ENCODE measurements at regions not wholly inside any gene's neighbourhood (a gene's known extent, or its start where the extent isn't known, plus 50 kb on each side); places are given as distances from the start of the nearest gene placed in this dataset.

DNA sequence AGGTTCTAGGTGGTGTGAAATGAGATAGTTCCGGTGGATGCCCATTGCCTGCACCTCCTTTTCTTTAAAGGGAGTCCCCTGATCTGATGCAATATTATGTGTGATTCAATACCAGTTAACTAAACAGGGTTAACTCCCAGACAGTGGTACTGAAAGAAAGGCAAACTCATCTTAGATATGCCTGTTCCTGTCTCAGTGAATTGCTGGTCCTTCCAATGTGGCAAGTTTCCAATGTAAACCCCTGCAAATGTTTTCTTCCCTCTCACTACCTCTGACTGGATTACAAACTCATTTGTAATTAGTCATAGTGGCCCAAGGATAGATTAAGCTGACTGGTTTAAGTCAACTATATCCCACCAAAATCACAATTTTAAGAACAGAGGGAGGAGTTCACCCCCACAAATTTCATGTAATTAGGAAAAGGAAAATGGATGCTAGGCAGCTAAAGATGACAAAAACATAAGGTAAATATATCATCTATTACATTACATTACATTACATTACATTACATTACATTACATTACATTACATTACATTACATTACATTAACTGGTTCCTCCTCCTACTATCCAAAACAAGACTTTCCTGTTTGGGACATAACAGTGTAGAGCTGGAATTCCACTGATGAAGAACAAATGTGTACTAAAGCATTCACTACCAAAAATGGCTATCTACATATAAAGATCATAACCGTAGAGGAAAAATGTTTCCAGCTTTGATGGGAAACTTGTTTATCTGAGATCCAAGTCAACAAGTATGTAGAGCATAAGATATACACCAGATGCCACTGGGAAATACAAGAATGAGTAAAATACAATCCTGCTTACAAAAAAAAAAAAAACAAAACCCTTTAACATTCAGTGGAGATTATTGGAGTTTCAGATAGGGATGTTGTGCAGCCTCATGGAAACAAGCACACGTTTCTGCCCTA lies 121.5 kb upstream of the SNX2 start (continued):
- TF ChIP-seq, protein P1, sequence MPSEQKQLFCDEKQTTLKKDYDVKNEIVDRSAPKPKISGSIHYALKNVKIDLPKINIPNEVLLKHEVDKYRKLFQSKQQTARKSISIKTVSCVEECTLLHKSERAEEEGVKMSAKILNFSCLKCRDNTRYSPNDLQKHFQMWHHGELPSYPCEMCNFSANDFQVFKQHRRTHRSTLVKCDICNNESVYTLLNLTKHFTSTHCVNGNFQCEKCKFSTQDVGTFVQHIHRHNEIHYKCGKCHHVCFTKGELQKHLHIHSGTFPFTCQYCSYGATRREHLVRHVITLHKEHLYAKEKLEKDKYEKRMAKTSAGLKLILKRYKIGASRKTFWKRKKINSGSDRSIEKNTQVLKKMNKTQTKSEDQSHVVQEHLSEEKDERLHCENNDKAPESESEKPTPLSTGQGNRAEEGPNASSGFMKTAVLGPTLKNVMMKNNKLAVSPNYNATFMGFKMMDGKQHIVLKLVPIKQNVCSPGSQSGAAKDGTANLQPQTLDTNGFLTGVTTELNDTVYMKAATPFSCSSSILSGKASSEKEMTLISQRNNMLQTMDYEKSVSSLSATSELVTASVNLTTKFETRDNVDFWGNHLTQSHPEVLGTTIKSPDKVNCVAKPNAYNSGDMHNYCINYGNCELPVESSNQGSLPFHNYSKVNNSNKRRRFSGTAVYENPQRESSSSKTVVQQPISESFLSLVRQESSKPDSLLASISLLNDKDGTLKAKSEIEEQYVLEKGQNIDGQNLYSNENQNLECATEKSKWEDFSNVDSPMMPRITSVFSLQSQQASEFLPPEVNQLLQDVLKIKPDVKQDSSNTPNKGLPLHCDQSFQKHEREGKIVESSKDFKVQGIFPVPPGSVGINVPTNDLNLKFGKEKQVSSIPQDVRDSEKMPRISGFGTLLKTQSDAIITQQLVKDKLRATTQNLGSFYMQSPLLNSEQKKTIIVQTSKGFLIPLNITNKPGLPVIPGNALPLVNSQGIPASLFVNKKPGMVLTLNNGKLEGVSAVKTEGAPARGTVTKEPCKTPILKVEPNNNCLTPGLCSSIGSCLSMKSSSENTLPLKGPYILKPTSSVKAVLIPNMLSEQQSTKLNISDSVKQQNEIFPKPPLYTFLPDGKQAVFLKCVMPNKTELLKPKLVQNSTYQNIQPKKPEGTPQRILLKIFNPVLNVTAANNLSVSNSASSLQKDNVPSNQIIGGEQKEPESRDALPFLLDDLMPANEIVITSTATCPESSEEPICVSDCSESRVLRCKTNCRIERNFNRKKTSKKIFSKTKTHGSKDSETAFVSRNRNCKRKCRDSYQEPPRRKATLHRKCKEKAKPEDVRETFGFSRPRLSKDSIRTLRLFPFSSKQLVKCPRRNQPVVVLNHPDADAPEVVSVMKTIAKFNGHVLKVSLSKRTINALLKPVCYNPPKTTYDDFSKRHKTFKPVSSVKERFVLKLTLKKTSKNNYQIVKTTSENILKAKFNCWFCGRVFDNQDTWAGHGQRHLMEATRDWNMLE (tag by site-specific recombination; conservative IDR thresholded peaks at IDR 0.05; ENCODE audit: low read depth): 0 out of 2 replicates have a peak, but pooled peaks have one; percentile 22
- TF ChIP-seq ZNF692 (tag by site-specific recombination; IDR thresholded peaks at IDR 0.05) (peak; percentile 39; the same call in 1 of the 2 replicates), ZNF335 (tag by site-specific recombination; conservative IDR thresholded peaks at IDR 0.05) (peak; percentile 58), ZBTB17 (tag by site-specific recombination; IDR thresholded peaks at IDR 0.05) (peak; percentile 68), ZNF394 (tag by site-specific recombination; IDR thresholded peaks at IDR 0.05; ENCODE audit: borderline replicate concordance) (no peak), HIC1 (tag by site-specific recombination; IDR thresholded peaks at IDR 0.05) (no peak), PRDM10 (tag by site-specific recombination; IDR thresholded peaks at IDR 0.05) (peak; percentile 71), HOXD13 (CRISPR knock-in tag; IDR thresholded peaks at IDR 0.05; ENCODE audit: borderline replicate concordance) (no peak), ZNF629 (tag by site-specific recombination; IDR thresholded peaks at IDR 0.05) (no peak; the same call in 1 of the 2 replicates), TRIM28 (IDR thresholded peaks at IDR 0.05; ENCODE audit: borderline replicate concordance, low read length) (peak; percentile 71; the same call in 1 of the 2 replicates), ZNF223 (tag by site-specific recombination; IDR thresholded peaks at IDR 0.05) (peak; percentile 97), ZNF513 (tag by site-specific recombination; IDR thresholded peaks at IDR 0.05) (0 out of 2 replicates have a peak, but pooled peaks have one; percentile 4), ZNF530 (tag by site-specific recombination; IDR thresholded peaks at IDR 0.05; ENCODE audit: low read depth) (no peak), ZEB2 (tag by site-specific recombination; IDR thresholded peaks at IDR 0.05) (peak; percentile 52; the same call in 1 of the 2 replicates), ZFP3 (tag by site-specific recombination; IDR thresholded peaks at IDR 0.05; ENCODE audit: low read depth) (no peak), ZNF776 (tag by site-specific recombination; IDR thresholded peaks at IDR 0.05; ENCODE audit: borderline replicate concordance) (no peak), WT1 (tag by site-specific recombination; IDR thresholded peaks at IDR 0.05) (peak; percentile 93)
- TF ChIP-seq, protein P2, sequence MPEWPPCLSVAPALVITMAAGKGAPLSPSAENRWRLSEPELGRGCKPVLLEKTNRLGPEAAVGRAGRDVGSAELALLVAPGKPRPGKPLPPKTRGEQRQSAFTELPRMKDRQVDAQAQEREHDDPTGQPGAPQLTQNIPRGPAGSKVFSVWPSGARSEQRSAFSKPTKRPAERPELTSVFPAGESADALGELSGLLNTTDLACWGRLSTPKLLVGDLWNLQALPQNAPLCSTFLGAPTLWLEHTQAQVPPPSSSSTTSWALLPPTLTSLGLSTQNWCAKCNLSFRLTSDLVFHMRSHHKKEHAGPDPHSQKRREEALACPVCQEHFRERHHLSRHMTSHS (tag by site-specific recombination; IDR thresholded peaks at IDR 0.05): no peak
- TF ChIP-seq, protein P3, sequence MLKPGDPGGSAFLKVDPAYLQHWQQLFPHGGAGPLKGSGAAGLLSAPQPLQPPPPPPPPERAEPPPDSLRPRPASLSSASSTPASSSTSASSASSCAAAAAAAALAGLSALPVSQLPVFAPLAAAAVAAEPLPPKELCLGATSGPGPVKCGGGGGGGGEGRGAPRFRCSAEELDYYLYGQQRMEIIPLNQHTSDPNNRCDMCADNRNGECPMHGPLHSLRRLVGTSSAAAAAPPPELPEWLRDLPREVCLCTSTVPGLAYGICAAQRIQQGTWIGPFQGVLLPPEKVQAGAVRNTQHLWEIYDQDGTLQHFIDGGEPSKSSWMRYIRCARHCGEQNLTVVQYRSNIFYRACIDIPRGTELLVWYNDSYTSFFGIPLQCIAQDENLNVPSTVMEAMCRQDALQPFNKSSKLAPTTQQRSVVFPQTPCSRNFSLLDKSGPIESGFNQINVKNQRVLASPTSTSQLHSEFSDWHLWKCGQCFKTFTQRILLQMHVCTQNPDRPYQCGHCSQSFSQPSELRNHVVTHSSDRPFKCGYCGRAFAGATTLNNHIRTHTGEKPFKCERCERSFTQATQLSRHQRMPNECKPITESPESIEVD (tag by site-specific recombination; IDR thresholded peaks at IDR 0.05): peak; percentile 85
- TF ChIP-seq, protein P4, sequence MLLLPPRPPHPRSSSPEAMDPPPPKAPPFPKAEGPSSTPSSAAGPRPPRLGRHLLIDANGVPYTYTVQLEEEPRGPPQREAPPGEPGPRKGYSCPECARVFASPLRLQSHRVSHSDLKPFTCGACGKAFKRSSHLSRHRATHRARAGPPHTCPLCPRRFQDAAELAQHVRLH (tag by site-specific recombination; IDR thresholded peaks at IDR 0.05): peak; percentile 54; the same call in 1 of the 2 replicates

Data from HEK293 (cell line).